ENCODE measurements at regions not wholly inside any gene's neighbourhood (a gene's known extent, or its start where the extent isn't known, plus 50 kb on each side); places are given as distances from the start of the nearest gene placed in this dataset.

DNA sequence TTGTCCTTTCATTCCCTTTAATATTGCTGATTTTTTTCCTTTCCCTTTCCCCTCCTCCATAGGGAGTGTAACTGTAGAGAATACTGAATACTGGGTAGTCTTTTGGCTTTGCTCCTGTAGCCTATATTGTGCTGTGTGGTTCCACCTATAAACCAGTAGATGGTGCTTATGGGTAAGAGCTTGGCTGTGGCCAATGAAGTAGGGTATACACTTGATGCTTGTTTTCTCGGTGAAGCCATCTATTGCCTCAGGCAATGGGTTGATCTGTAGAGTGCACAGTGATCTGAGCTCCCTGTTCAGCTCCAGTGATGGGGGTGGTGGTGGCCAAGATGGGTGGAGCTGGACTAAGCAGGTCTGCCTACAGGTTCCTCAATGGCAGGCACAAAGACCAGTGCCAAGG is 203.3 kb upstream of the IMPG1 start:
- peaks cover 8% of the 10 kb centered on the region for H3K9me3 Mint-ChIP-seq (ENCODE audit: unreplicated experiment)
- H3K4me3 Mint-ChIP-seq (ENCODE audit: unreplicated experiment): no peak overlapping the region
- H3K27me3 Mint-ChIP-seq (ENCODE audit: unreplicated experiment): peaks cover 3% of the 10 kb centered on the region
- peaks cover 13% of the 10 kb centered on the region for H3K36me3 Mint-ChIP-seq (ENCODE audit: unreplicated experiment)
- no peaks in the 10 kb centered on the region for H3K4me1 Mint-ChIP-seq (ENCODE audit: low read depth, unreplicated experiment)
- TF ChIP-seq, protein P1, sequence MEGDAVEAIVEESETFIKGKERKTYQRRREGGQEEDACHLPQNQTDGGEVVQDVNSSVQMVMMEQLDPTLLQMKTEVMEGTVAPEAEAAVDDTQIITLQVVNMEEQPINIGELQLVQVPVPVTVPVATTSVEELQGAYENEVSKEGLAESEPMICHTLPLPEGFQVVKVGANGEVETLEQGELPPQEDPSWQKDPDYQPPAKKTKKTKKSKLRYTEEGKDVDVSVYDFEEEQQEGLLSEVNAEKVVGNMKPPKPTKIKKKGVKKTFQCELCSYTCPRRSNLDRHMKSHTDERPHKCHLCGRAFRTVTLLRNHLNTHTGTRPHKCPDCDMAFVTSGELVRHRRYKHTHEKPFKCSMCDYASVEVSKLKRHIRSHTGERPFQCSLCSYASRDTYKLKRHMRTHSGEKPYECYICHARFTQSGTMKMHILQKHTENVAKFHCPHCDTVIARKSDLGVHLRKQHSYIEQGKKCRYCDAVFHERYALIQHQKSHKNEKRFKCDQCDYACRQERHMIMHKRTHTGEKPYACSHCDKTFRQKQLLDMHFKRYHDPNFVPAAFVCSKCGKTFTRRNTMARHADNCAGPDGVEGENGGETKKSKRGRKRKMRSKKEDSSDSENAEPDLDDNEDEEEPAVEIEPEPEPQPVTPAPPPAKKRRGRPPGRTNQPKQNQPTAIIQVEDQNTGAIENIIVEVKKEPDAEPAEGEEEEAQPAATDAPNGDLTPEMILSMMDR (IDR thresholded peaks at IDR 0.05; ENCODE audit: partially characterized antibody, unreplicated experiment): no peak
- no peak for DNase-seq
- no peak overlapping the region for H3K27ac Mint-ChIP-seq (ENCODE audit: unreplicated experiment)

DNA sequence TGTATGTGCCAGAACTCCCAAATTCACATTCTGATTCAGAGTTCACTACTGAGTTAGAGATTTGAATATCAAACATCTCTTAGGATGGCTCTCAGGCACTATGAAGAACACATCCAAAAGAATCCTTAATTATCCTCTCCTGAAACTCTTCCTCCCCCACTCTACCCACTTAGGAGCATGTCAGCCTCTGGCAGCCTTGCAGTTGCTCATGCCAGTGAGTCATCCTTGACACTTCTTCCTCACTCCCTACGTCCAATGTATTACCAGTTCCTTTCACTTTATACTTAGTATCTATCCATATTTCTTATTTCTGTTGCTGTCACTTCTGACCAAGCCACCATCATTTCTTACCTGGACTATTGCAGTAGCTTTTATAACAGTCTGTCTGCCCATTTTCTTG is 192.0 kb upstream of the IMPG1 start:
- no peak overlapping the region for H3K27ac Mint-ChIP-seq (ENCODE audit: unreplicated experiment)
- no peak for DNase-seq
- H3K9me3 Mint-ChIP-seq (ENCODE audit: unreplicated experiment): peaks cover 7% of the 10 kb centered on the region
- no peaks in the 10 kb centered on the region for H3K4me1 Mint-ChIP-seq (ENCODE audit: low read depth, unreplicated experiment)
- H3K27me3 Mint-ChIP-seq (ENCODE audit: unreplicated experiment): no peaks in the 10 kb centered on the region
- no peak overlapping the region for H3K4me3 Mint-ChIP-seq (ENCODE audit: unreplicated experiment)
- H3K36me3 Mint-ChIP-seq (ENCODE audit: unreplicated experiment): peaks cover 29% of the 10 kb centered on the region
- TF ChIP-seq, protein P1 (IDR thresholded peaks at IDR 0.05; ENCODE audit: partially characterized antibody, unreplicated experiment): no peak

DNA sequence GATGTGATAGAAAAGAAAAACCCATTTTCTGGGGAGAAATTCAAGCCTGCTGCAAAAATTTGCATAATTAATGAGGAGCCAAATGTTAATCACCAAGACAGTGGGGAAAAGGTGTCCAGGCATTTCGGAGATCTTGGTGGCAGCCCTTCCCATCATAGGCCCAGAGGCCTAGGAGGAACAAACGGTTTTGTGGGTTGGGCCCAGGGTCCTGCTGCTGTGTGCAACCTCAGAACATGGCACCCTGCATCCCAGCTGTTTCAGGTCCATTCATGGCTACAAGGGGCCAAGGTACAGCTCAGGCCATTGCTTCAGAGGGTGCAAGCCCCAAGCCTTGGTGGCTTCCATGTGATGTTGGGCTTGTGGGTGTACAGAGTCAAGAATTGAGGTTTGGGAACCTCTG is 189.8 kb upstream of the IMPG1 start:
- TF ChIP-seq, protein P1 (IDR thresholded peaks at IDR 0.05; ENCODE audit: partially characterized antibody, unreplicated experiment): no peak
- Mint-ChIP-seq H3K27ac (ENCODE audit: unreplicated experiment) (no peak overlapping the region), H3K4me3 (ENCODE audit: unreplicated experiment) (no peak overlapping the region), H3K4me1 (ENCODE audit: low read depth, unreplicated experiment) (no peaks in the 10 kb centered on the region), H3K36me3 (ENCODE audit: unreplicated experiment) (peaks cover 30% of the 10 kb centered on the region), H3K27me3 (ENCODE audit: unreplicated experiment) (no peaks in the 10 kb centered on the region), H3K9me3 (ENCODE audit: unreplicated experiment) (peaks cover 10% of the 10 kb centered on the region)
- DNase-seq: no peak

DNA sequence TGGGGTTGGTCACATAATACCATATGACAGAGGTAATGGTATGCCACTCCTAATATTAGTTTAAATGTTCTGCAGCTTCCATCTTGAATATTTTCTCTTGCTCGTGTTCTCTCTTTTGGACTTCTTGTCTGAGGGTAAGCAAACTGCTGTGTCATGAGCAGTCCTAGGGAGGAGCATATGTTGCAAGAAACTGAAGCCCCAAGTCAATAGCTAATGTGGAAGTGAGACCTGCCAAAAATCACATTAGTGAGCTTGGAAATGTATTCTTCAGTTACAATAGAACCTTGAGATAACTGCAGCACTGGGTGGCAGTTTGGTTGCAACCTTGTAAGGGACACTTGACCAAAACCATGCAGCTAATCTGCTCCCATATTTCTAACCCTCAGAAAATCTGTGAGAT is 178.2 kb upstream of the IMPG1 start:
- no peaks in the 10 kb centered on the region for H3K27me3 Mint-ChIP-seq (ENCODE audit: unreplicated experiment)
- TF ChIP-seq, protein P1 (IDR thresholded peaks at IDR 0.05; ENCODE audit: partially characterized antibody, unreplicated experiment): no peak
- no peaks in the 10 kb centered on the region for H3K36me3 Mint-ChIP-seq (ENCODE audit: unreplicated experiment)
- no peak for DNase-seq
- no peak overlapping the region for H3K4me3 Mint-ChIP-seq (ENCODE audit: unreplicated experiment)
- H3K27ac Mint-ChIP-seq (ENCODE audit: unreplicated experiment): no peak overlapping the region
- peaks cover 2% of the 10 kb centered on the region for H3K9me3 Mint-ChIP-seq (ENCODE audit: unreplicated experiment)
- H3K4me1 Mint-ChIP-seq (ENCODE audit: low read depth, unreplicated experiment): no peaks in the 10 kb centered on the region

DNA sequence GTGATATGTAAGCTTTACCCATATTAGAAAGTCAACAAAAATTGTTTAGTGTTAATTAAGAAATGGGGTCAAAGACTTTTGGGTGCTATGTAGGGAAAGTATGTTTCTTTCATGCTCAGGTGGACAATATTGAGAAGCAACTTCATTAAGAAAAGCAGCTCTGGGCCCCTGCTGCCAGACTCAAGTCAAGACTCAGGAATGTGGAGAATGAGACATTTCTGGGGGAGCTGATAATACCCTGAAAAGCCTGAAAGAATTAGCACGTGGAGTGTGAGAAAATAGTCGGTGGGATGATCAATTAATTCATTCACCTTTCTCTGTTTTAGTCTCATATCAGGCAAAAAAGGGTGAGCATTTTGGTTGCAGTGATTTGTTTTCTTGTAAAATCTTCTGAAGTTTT is 175.1 kb upstream of the IMPG1 start:
- no peaks in the 10 kb centered on the region for H3K27me3 Mint-ChIP-seq (ENCODE audit: unreplicated experiment)
- peaks cover 2% of the 10 kb centered on the region for H3K9me3 Mint-ChIP-seq (ENCODE audit: unreplicated experiment)
- TF ChIP-seq, protein P1 (IDR thresholded peaks at IDR 0.05; ENCODE audit: partially characterized antibody, unreplicated experiment): no peak
- no peak overlapping the region for H3K27ac Mint-ChIP-seq (ENCODE audit: unreplicated experiment)
- no peaks in the 10 kb centered on the region for H3K36me3 Mint-ChIP-seq (ENCODE audit: unreplicated experiment)
- no peaks in the 10 kb centered on the region for H3K4me1 Mint-ChIP-seq (ENCODE audit: low read depth, unreplicated experiment)
- no peak for DNase-seq
- no peak overlapping the region for H3K4me3 Mint-ChIP-seq (ENCODE audit: unreplicated experiment)

Data from glutamatergic neuron (in vitro differentiated cells).